ENCODE measurements at regions not wholly inside any gene's neighbourhood (a gene's known extent, or its start where the extent isn't known, plus 50 kb on each side); places are given as distances from the start of the nearest gene placed in this dataset.

- H3K4me3 ChIP-seq (ENCODE audit: low read depth in 1 of 3, low read length in 3 of 3), result no peak overlapping the region
- 72 to 88% (median 78%) methylated on average over 3 of the region's 3 CpGs for WGBS, 3 donors
- H3K27me3 ChIP-seq (ENCODE audit: control insufficient read depth in 3 of 3, insufficient read depth in 3 of 3, low read length in 3 of 3), result no peaks in the 10 kb centered on the region
- H3K27ac ChIP-seq (ENCODE audit: low read depth in 1 of 3, low read length in 2 of 3), result peak overlapping the region in 1 of 3 donors; percentile 16
- DNase-seq, result no peak
- FAIRE-seq, result no peak
- no peaks in the 10 kb centered on the region for H3K36me3 ChIP-seq (ENCODE audit: control insufficient read depth in 3 of 3, insufficient read depth in 2 of 3, low read depth in 1 of 3, low read length in 3 of 3)
- no peaks in the 10 kb centered on the region for H3K9me3 ChIP-seq (ENCODE audit: control insufficient read depth in 2 of 2, insufficient read depth in 1 of 2, low read depth in 1 of 2, low read length in 1 of 2)
- H3K4me1 ChIP-seq (ENCODE audit: control insufficient read depth in 3 of 3, insufficient read depth in 2 of 3, low read depth in 1 of 3, low read length in 2 of 3), result peaks cover 0 to 25% (median 0%) of the 10 kb centered on the region in 3 donors
Observed at GRCh38 chr2:147441182-147441581, 403.6 kb upstream of the ACVR2A start.

GRCh38 chr2:147440734-147441133, 404.1 kb upstream of the ACVR2A start:
- H3K27ac ChIP-seq (ENCODE audit: low read depth in 1 of 3, low read length in 2 of 3), result peak overlapping the region in 1 of 3 donors; percentile 16
- H3K4me1 ChIP-seq (ENCODE audit: control insufficient read depth in 3 of 3, insufficient read depth in 2 of 3, low read depth in 1 of 3, low read length in 2 of 3), result peaks cover 0 to 25% (median 0%) of the 10 kb centered on the region in 3 donors
- H3K36me3 ChIP-seq (ENCODE audit: control insufficient read depth in 3 of 3, insufficient read depth in 2 of 3, low read depth in 1 of 3, low read length in 3 of 3), result no peaks in the 10 kb centered on the region
- no peak overlapping the region for H3K4me3 ChIP-seq (ENCODE audit: low read depth in 1 of 3, low read length in 3 of 3)
- FAIRE-seq, result no peak
- H3K27me3 ChIP-seq (ENCODE audit: control insufficient read depth in 3 of 3, insufficient read depth in 3 of 3, low read length in 3 of 3), result no peaks in the 10 kb centered on the region
- DNase-seq, result peak in 1 of 2 donors; percentile 53
- WGBS, 3 donors, result 91 to 96% (median 96%) methylated on average over 1 of the region's 1 CpG
- no peaks in the 10 kb centered on the region for H3K9me3 ChIP-seq (ENCODE audit: control insufficient read depth in 2 of 2, insufficient read depth in 1 of 2, low read depth in 1 of 2, low read length in 1 of 2)

- no peak for FAIRE-seq
- no peaks in the 10 kb centered on the region for H3K36me3 ChIP-seq (ENCODE audit: control insufficient read depth in 3 of 3, insufficient read depth in 2 of 3, low read depth in 1 of 3, low read length in 3 of 3)
- H3K4me1 ChIP-seq (ENCODE audit: control insufficient read depth in 3 of 3, insufficient read depth in 2 of 3, low read depth in 1 of 3, low read length in 2 of 3), result peaks cover 0 to 25% (median 0%) of the 10 kb centered on the region in 3 donors
- no peak overlapping the region for H3K27ac ChIP-seq (ENCODE audit: low read depth in 1 of 3, low read length in 2 of 3)
- no peak overlapping the region for H3K4me3 ChIP-seq (ENCODE audit: low read depth in 1 of 3, low read length in 3 of 3)
- no peak for DNase-seq
- no peaks in the 10 kb centered on the region for H3K27me3 ChIP-seq (ENCODE audit: control insufficient read depth in 3 of 3, insufficient read depth in 3 of 3, low read length in 3 of 3)
- no peaks in the 10 kb centered on the region for H3K9me3 ChIP-seq (ENCODE audit: control insufficient read depth in 2 of 2, insufficient read depth in 1 of 2, low read depth in 1 of 2, low read length in 1 of 2)
Observed at GRCh38 chr2:147439986-147440385, 404.8 kb upstream of the ACVR2A start.

GRCh38 chr2:147438882-147439281, 405.9 kb upstream of the ACVR2A start:
- no peaks in the 10 kb centered on the region for H3K9me3 ChIP-seq (ENCODE audit: control insufficient read depth in 2 of 2, insufficient read depth in 1 of 2, low read depth in 1 of 2, low read length in 1 of 2)
- H3K4me1 ChIP-seq (ENCODE audit: control insufficient read depth in 3 of 3, insufficient read depth in 2 of 3, low read depth in 1 of 3, low read length in 2 of 3), result peaks cover 0 to 25% (median 0%) of the 10 kb centered on the region in 3 donors
- 28 to 60% (median 39%) methylated on average over 8 of the region's 8 CpGs for WGBS, 3 donors
- H3K27ac ChIP-seq (ENCODE audit: low read depth in 1 of 3, low read length in 2 of 3), result peak overlapping the region in 2 of 3 donors; percentile 51 to 56
- no peaks in the 10 kb centered on the region for H3K36me3 ChIP-seq (ENCODE audit: control insufficient read depth in 3 of 3, insufficient read depth in 2 of 3, low read depth in 1 of 3, low read length in 3 of 3)
- no peak overlapping the region for H3K4me3 ChIP-seq (ENCODE audit: low read depth in 1 of 3, low read length in 3 of 3)
- H3K27me3 ChIP-seq (ENCODE audit: control insufficient read depth in 3 of 3, insufficient read depth in 3 of 3, low read length in 3 of 3), result no peaks in the 10 kb centered on the region
- DNase-seq (peak; percentile 65 to 91), FAIRE-seq (peak; percentile 15)

DNA sequence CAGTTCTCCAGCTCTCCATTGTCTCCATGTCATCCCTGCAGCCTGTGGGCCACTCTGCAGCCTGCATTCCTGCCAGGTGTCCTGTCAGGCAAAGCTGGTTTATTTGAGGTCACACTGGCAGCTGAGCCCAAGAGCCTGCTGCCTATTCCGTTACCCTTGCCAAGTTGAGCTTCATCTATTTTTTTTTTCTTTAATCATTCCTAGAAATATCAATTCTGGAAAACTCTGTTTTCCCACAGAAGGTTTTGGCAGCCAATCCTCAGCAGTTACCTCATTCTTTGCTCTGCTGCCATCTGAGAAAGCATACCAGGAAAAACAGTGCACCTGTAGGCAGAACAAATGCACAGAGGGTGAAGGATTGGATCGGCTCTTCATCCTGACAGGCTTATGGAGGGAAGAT, 411.0 kb upstream of the ACVR2A start:
- H3K27ac ChIP-seq (ENCODE audit: low read depth in 1 of 3, low read length in 2 of 3), result no peak overlapping the region
- H3K4me1 ChIP-seq (ENCODE audit: control insufficient read depth in 3 of 3, insufficient read depth in 2 of 3, low read depth in 1 of 3, low read length in 2 of 3), result peaks cover 0 to 17% (median 3%) of the 10 kb centered on the region in 3 donors
- FAIRE-seq (no peak), DNase-seq (no peak)
- H3K9me3 ChIP-seq (ENCODE audit: control insufficient read depth in 2 of 2, insufficient read depth in 1 of 2, low read depth in 1 of 2, low read length in 1 of 2), result no peaks in the 10 kb centered on the region
- H3K27me3 ChIP-seq (ENCODE audit: control insufficient read depth in 3 of 3, insufficient read depth in 3 of 3, low read length in 3 of 3), result no peaks in the 10 kb centered on the region
- no peak overlapping the region for H3K4me3 ChIP-seq (ENCODE audit: low read depth in 1 of 3, low read length in 3 of 3)
- no peaks in the 10 kb centered on the region for H3K36me3 ChIP-seq (ENCODE audit: control insufficient read depth in 3 of 3, insufficient read depth in 2 of 3, low read depth in 1 of 3, low read length in 3 of 3)
- 18 to 60% (median 32%) methylated on average over 2 of the region's 2 CpGs for WGBS, 3 donors

GRCh38 chr2:147430408-147430807, 414.4 kb upstream of the ACVR2A start:
- H3K4me1 ChIP-seq (ENCODE audit: control insufficient read depth in 3 of 3, insufficient read depth in 2 of 3, low read depth in 1 of 3, low read length in 2 of 3), result peaks cover 0 to 29% (median 5%) of the 10 kb centered on the region in 3 donors

DNA sequence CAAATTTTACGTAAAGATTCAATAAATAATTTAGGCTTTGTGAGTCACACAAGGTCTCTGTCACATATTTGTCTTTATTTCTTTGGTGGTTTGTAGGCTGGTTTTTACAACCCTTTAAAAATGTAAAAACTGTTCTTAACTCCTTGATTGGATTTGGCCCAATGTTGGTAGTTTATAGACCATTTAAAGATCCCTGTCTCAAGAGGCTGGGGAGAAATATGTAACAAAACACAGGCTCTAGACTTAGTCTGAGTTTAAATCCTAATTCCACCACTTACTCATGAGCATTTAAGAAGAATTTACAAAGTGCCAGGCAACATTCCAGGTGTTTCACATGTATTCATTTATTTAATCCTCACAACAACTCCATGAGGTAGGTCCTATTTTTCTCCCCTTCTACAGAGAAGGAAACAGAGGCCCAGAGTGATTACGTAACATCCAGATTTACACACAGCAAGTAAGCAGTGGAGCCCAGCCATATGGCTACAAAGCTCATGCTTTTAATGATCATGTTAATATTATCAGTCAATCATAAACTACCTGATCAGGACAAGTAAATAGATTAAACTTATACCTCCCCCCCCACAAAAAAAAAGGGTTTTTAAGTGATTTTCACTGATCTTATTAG, 416.6 kb upstream of the ACVR2A start:
- Histone ChIP-seq H3K9me3 (ENCODE audit: control insufficient read depth in 2 of 2, insufficient read depth in 1 of 2, low read depth in 1 of 2, low read length in 1 of 2) (no peaks in the 10 kb centered on the region), H3K4me3 (ENCODE audit: low read depth in 1 of 3, low read length in 3 of 3) (no peak overlapping the region), H3K36me3 (ENCODE audit: control insufficient read depth in 3 of 3, insufficient read depth in 2 of 3, low read depth in 1 of 3, low read length in 3 of 3) (no peaks in the 10 kb centered on the region), H3K4me1 (ENCODE audit: control insufficient read depth in 3 of 3, insufficient read depth in 2 of 3, low read depth in 1 of 3, low read length in 2 of 3) (peaks cover 0 to 38% (median 5%) of the 10 kb centered on the region in 3 donors), H3K27me3 (ENCODE audit: control insufficient read depth in 3 of 3, insufficient read depth in 3 of 3, low read length in 3 of 3) (no peaks in the 10 kb centered on the region), H3K27ac (ENCODE audit: low read depth in 1 of 3, low read length in 2 of 3) (no peak overlapping the region)
- no peak for DNase-seq
- 78 to 89% (median 86%) methylated on average over 2 of the region's 2 CpGs for WGBS, 3 donors
- FAIRE-seq, result no peak

More at GRCh38 chr2:147430408-147430807, 414.4 kb upstream of the ACVR2A start:
- WGBS, 3 donors, result 17 to 62% (median 28%) methylated on average over 3 of the region's 3 CpGs
- DNase-seq (peak; percentile 57 to 93), FAIRE-seq (no peak)
- Histone ChIP-seq H3K36me3 (ENCODE audit: control insufficient read depth in 3 of 3, insufficient read depth in 2 of 3, low read depth in 1 of 3, low read length in 3 of 3) (no peaks in the 10 kb centered on the region), H3K4me3 (ENCODE audit: low read depth in 1 of 3, low read length in 3 of 3) (no peak overlapping the region), H3K27ac (ENCODE audit: low read depth in 1 of 3, low read length in 2 of 3) (no peak overlapping the region), H3K27me3 (ENCODE audit: control insufficient read depth in 3 of 3, insufficient read depth in 3 of 3, low read length in 3 of 3) (no peaks in the 10 kb centered on the region), H3K9me3 (ENCODE audit: control insufficient read depth in 2 of 2, insufficient read depth in 1 of 2, low read depth in 1 of 2, low read length in 1 of 2) (no peaks in the 10 kb centered on the region)

DNA sequence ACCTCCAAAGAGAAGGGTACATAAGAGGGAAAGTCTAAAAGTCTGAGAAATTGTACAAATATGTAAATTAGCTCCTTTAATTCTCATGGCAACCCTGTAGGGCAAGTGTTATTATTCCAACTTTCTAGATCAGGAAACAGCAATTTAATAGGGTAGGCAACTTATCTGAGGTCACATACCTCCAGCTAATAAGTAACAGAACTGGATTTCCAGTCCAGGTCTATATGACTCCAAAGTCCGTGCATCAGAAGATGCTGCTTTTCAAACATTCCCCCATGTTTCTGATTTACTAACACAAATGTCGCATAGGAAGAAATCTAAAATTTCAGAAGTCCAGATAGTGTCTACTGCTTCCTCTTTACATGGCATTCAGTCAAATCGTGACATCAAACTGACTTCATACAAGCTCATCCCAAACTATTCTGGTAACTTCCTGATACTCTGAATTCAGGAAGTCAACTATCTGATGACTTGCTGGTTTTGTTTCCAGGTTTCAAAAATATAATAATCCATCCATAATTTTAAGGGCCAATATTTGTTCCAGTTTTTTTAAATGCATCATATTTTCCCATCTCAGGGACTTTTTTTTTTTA, 419.3 kb upstream of the ACVR2A start:
- no peaks in the 10 kb centered on the region for H3K36me3 ChIP-seq (ENCODE audit: control insufficient read depth in 3 of 3, insufficient read depth in 2 of 3, low read depth in 1 of 3, low read length in 3 of 3)
- peaks cover 0 to 33% (median 5%) of the 10 kb centered on the region in 3 donors for H3K4me1 ChIP-seq (ENCODE audit: control insufficient read depth in 3 of 3, insufficient read depth in 2 of 3, low read depth in 1 of 3, low read length in 2 of 3)
- FAIRE-seq (peak; percentile 19), DNase-seq (peak; percentile 87)
- H3K27me3 ChIP-seq (ENCODE audit: control insufficient read depth in 3 of 3, insufficient read depth in 3 of 3, low read length in 3 of 3), result no peaks in the 10 kb centered on the region
- peak overlapping the region; percentile 74 to 80 (median 77) for H3K27ac ChIP-seq (ENCODE audit: low read depth in 1 of 3, low read length in 2 of 3)
- H3K9me3 ChIP-seq (ENCODE audit: control insufficient read depth in 2 of 2, insufficient read depth in 1 of 2, low read depth in 1 of 2, low read length in 1 of 2), result no peaks in the 10 kb centered on the region
- no peak overlapping the region for H3K4me3 ChIP-seq (ENCODE audit: low read depth in 1 of 3, low read length in 3 of 3)
- WGBS, 3 donors, result 12 to 53% (median 23%) methylated on average over 3 of the region's 3 CpGs
